GM19372 (cell line): ENCODE measurements at regions not wholly inside any gene's neighbourhood (a gene's known extent, or its start where the extent isn't known, plus 50 kb on each side); places are given as distances from the start of the nearest gene placed in this dataset.

ENCODE experiments used
- ATAC-seq: cut with Tn5 transposase; IDR thresholded peaks from one replicate; pipeline ENCODE4 v1.9.1; 2021; ENCODE audit warnings: mild to moderate bottlenecking, low read depth, moderate library complexity; ENCODE audit not compliant: unreplicated experiment

DNA sequence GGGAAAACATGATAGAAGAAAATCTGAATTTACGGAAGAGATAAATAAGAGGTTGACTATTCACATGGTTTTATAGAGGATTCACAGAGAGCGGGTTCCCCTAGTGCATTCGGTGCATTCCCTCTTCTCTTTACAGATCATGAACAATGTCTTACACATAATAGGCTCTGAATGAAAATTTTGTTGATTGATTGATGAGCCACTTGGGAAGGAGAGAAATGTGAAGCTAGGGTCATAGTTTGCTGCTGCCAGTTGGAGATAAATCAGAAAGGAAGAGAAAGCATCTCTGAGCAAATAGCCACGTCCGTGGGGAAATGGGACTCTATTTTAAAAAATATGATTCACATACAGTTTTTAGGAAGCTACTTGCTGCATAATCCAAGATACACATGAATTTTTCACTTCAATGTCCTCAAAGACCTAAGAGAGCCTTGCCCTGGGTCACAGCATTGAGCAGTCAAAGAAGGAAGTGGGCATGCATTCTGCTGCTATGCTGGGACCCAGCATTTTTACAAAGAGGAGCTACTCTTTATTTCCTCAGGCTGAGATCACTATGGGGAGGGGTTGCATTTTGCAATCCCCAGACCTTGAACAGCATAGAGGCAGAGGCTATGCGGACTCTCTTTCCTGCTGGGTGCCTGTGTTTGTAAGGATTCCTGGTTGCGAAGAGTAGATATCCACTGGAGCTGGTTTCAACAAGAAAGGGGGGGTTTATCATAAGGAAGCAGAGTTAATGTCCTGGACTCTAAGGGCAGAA, 395.3 kb downstream of the TSN start:
- no peak for ATAC-seq

DNA sequence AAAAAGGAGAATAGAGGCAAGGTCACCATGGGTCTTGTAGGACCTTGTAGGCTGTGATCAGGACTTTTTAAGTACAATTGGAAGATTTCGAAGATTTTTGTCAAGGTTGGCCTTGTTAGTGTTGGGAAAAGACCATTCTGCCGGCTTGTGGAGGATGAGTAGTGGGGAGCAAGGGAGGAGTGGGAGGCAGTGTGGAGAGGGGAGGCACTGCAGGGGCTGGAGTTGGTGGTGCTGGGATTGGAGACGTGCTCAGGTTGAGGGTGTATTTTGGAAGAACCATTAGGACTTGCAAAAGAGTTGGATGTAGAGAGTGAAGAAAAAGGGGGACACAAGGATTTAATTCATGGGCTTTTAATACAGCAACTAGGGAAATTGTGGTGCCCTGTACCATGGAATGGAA, 397.1 kb downstream of the TSN start:
- no peak for ATAC-seq

DNA sequence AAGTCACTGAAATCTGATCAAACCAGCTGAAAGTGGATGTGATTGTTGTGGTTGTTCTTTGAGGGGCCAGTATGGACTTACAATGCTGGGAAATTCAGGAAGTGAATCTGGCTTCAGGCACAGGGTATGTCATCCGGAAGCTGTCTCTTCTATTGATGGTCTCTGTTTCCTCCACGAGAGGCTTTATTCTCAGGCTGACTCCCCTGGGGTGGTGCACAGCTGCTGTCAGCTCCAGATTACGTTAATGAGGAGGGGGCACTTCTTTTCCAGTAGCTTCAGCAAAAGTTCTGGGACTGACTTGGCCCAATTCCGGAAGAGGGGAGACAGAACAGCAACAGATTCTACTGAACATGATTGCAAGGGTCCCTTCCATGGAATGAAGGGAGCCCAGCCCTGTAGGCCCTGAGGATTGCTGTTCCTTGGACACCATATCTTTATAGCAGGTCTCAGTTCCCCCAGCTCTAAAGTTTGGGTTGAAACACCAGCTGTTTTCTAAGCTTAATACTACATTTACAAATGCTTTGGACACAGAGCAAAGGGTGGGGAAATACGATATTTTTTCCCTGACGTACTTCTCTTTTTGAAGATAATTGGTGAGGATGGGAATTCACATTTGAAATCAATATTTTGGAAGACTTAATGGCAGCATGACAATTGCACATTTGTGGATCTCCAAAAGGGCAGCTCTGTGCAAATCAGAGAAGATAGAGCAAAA, 400.9 kb downstream of the TSN start:
- no peak for ATAC-seq

DNA sequence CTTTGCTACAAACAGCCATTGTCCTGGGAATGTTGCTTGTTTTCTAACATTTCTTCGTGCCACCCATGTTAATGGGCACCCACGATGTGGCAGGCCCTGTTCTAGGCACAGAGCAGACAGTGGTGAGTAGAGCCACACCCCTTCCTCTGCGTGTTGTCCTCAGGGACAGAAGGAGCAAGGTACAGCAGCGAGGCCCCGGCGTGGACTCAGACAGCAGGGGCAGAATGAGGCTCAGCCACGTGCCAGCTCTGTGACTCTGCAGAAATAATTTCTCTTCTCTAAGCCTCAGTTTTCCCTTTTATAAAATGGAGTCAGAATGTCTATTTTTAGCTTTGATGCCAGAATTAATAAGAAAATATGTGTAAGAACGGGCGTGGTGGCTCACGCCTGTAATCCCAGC, 401.7 kb downstream of the TSN start:
- ATAC-seq = no peak

DNA sequence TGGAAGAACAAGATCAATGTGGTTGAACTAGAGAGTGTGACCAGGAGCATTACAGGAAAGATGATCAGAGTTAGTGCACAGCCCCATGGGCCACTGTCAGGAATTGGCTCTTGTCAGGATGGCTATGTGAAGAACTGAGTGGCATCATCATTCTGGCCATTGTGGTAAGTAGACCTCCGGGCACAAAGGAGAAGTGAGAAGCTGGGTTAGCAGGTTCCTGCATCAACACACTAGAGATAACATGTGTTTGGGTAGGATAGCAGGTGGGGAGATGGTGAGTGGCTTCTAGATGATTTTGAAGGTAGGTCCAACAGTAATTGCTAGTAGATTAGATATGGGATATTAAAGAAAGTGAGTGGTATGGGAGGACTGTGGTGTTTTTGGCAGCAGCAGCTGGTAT, 408.2 kb downstream of the TSN start:
- ATAC-seq = no peak

DNA sequence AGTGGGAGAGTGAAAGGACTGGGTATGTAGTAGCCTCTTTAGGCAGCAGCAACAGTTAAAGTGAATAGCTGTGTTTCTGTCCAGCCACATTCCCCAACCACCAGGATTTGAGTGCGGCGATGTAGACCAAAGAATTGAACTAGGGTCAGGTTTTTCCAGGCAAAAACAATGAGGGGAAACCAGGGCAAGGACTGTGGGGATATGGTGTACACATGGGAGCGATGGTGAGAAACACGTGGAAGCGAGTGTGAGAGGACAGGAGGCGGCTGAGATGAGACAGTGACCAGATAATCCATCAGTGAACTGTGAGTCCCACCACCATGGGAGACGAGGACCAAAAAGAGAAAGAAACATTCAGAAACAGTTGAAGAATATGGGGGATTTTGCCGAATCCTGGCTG, 409.5 kb downstream of the TSN start:
- ATAC-seq = no peak

DNA sequence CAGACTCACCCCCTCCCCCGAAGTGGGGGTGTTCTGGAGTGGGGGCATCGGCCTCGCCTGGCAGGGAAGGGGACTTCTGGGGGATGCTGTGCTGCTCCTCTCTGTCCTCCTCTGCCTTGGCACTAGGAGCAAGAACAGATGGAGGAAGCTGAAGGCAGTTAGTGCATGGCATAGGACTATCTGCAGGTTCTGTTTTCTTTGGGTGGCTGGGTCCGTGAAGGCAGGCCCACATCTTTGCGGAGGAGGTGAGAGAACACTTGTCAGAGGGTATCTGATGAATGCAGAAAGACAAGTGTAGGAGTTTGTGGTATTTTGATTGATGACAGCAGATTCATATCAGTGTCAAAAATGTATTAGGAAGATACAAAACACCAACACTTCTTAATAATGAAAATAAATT, 411.4 kb downstream of the TSN start:
- no peak for ATAC-seq

DNA sequence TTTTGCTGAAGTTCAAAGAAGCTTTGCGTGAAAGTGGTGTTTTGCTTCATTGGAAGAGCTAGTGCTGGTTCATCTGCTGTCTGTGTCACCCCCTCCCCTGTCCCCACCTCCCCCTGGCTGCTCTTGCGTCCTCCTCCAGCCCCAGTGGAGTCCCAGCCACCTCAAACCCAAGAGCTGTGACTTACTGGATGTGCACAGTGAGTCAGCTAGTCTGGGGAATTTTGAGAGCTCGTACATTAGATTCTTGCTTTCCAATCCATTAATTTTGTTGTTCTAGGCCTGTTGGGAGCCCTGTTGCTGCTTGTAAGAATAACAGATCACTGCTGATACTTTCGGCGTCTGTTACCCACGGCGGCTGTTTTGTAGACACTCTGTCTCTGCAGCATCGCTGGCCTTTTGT, 412.1 kb downstream of the TSN start:
- ATAC-seq = no peak

DNA sequence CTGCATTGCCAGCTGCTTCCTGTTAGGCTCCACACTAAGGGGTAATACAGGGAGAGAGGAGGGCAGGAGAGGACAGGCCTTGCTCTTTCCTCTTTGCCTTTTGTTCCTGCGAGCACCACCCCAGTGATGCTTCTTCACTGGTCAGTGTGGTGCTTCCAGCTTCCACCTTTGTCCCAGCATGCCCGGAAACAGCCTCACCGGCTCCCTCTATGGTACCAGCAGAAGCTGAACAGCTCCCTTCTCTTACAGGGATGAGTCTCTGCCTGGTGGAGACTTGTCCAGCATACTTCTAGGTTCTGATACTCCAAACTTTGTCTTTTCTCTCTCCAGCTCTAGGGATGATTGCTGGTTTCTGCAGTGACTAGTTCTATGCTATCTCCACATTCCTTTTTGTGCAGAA, 413.3 kb downstream of the TSN start:
- ATAC-seq = no peak

DNA sequence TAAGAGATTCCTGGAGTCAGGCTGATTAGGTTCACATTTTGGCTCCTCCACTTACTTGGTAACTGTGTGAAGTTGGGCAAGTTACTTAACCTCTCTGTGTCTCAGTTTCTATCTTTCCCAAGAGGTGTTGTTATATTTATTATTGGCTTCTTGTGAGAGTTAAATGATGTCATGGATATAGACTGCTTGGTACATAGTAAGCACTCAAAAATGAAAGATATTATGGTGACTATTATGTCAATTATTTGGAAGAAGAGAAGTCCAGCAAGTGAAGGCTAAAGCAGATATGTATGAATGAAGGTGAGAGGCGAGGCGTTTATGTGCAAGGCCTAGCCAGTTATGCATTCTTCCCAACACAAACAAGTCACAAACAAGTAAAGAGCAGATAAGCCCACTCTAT, 417.4 kb downstream of the TSN start:
- ATAC-seq = no peak

DNA sequence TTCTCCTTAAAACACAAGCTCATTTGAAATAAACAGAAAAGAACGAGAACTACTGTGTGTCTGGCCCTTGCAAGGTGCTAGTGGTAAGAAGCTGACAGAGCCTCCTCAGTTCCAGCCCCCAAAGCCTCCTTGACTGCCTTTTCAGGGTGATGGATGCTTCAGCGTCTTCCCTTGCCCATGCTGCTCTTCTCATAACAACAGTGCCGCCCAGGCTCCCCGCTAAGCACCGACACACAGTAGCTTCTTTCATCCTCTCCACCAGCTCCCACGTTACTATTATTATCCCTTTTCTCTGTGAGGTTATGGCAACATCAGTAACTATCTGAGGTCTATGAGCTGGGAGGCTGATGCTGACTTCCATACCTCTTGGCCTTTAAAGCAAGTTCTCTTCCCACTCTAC, 418.6 kb downstream of the TSN start:
- no peak for ATAC-seq

DNA sequence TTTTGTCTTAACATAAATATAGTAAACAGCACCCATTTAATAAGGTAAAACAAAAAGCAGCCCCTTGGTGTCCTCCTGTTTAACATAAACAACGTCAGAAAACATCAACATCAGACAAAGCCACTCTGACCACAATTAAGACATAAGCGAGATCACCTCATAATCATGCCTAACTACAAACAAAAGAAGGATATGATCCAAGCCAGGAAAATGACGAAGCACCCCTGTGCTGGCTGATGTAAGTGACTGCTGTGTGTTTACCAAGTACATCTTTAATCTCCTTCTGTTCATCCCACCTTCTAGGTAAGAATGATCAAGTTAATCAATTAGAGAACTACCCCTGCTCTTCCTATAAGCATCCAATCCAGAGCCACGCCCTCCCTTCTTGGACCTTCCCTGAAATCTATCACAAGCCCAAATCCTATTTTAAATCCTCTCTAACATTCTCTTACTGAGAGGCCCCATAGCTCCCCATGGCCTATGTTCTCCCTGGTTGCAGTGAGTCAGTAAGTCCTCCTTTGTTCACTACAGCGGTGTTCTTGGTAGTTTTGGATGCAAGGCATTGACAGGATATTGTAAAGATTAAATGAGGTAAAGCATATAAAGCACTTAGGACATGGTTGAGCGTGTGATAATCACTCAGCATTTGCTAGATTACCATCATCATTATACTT, 424.2 kb downstream of the TSN start:
- no peak for ATAC-seq

DNA sequence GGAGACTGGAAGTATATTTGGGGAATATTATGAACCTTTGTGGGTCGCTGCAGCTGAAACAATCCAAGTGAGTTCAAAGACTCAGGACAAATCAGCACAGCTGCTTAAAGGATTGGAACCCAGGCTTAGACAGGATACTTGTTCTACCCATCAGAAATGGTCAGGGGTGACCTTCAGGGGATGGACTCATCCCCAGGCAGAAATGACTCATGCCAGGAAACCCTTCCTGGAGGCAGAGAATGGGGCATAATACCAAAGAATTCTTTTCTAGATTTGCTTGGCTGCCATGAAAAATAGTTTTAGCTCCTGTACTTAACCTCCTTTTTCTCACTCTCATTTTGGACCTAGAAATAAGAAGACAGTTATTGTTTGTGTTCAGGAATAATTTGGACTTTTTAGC, 425.5 kb downstream of the TSN start:
- ATAC-seq = no peak

DNA sequence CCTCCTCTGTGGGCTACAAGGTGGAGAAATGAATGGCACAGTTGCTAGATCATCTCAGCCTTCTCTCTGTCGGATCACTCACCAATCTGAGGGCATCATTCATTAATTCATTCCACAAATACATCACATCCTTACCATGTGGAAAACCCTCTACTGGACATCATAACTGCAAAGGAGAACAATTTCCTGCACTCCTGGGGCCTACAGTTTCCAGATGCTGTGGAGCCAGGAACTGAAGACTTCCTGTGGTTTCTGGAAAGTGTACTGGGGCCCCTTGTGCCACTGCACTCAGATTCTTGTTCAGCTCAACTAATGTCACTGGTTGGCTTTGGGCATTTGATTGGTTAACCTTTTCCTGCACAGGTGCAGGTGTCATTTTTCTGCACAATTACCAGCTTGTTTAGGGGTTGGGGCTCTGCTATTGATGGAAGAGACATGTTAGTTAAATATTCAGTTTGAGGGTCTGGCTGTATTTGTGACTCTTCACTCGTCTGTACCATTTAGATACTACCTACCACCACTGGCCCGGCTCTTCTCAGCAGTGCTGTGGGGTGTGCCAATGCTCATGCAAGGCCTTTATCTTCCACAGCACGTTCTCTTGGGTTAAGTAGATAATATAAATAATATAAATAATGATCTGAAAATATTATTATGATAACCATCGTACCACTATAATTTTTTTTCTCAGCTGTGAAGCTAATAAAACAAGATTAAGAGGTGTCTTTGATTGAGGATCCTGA, 427.3 kb downstream of the TSN start:
- no peak for ATAC-seq

DNA sequence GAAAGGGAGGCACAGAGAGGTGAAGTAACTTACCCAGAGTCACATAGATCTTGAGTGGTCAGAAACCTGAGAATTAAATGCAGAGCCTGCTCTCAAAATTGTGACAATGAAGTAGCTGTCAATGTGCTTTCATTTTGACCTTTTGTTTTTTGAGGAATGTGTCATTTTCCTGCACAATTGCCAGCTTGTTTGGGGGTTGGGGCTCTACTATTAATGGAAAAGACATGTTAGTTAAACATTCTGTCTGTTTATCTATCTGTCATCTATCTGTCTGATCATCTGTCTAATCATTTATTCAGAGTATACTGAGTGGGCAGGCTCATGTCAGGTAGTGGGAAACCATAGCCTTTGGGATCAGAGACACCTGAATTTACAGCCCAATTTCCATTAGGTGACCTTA, 428.4 kb downstream of the TSN start:
- no peak for ATAC-seq

DNA sequence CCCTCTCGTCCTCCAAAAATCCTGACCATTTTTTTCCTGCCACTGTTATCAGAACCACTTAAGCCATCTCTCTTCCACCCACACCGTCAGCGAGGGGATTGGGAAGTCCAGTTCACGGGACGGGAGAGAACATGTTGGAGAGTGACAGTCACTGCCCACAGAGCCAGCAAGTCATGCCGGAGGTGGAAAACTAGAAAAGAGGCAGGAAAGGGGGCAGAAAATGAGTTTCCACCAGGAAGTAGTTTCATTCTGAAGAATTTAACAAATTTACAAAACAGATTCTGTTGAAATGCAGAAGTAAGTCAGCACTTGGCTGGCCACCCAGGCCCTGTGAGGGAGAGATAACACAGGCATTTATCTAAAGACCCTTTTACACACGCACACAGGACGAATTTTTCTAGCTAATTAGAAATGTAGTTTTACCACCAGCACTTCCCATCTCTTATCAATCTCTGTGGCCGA, 431.3 kb downstream of the TSN start:
- no peak for ATAC-seq

DNA sequence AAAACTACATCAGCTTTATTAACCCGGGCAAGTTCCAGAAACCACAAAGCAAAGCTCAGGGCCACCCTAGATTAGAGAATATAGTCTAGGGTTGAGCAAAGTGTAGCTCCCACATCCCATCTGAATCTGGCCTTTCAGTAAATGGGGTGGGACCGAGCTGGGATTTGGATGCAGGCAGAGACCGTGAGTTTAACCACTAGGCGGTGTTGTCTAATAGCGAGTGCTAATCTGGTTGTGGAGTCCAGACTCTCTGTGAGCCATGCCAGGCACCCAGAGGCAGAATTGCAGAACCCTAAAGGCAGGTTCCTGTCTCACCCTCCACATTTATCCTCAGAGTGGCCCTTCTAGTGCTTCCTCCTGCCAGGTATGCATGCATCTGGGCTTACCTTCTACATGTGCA, 435.9 kb downstream of the TSN start:
- no peak for ATAC-seq

DNA sequence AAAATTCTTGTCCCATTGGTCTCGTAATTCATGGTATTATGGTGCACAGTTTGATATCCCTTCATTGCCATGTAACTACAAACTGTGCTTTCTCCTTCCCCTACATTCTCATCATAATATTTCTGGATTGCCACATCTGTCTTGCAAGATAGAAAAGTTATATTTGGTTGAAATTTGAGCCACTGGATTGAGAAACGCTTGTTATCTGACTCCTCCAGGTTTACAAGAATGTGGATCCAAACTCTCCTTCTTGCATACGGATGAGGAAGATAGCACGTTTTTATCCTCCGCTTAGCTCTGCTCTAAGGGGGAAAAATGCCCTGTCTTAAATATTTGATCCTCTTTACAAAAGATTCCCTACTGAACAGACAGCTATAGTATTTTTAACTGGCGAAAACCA, 438.2 kb downstream of the TSN start:
- ATAC-seq = no peak

DNA sequence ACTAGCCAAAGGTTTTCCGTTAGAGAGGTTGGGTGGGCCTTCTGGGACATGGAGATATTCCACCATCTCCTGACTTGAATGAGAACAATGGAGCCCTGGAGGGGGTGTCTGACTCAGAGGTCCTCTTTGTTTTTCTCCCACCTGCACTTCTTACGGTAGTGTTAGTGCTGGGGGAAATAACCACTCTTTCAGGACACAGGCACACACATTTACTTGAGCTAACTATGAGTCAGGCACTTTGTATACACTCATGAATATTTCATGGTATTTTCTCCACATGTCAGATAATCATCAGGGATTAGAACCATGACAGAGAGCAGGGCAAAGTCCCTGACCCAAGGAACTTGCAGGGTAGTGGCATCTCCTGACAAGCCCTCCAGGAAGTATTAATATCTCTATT, 439.1 kb downstream of the TSN start:
- ATAC-seq = no peak

DNA sequence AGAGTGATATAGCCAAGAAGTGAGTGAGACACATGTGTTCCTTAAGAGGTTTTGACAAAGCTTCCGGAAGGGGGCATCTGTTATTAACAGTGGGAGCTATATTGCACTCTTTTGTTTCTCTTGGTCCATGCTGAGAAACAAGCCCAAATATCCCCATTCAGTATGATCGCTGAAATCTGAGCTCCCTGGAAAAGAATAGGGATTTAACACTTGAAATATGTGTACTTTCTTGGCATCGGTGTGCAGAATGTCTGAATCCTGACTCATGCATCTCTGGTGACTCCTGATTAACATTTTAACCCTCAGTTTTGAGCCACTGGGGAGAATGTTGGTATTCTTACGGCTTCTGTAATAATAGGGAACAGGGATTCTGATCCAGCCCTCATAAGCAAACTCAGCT, 448.1 kb downstream of the TSN start:
- ATAC-seq = no peak

DNA sequence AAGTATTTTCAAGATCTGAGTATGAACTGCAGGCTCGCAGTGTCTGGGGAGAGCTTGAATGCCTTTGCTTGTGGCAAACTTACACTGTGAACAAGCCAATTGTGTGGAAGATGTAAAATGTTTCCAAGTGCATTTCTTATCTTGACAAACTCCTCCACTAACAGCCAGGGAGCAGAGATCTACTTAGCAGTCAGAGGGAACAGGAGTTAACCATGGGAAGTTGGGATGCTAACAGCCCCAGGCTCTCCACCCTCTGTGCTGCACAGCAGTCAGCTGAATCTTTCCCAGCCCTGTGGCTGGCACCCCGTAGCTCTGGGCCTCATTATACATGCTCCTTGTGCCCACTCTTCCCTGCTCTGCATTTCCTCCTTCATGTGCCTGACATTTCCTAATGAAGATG, 450.2 kb downstream of the TSN start:
- ATAC-seq = no peak
